A673 (cell line): ENCODE measurements at regions not wholly inside any gene's neighbourhood (a gene's known extent, or its start where the extent isn't known, plus 50 kb on each side); places are given as distances from the start of the nearest gene placed in this dataset.

Experiments used
- BruUV-seq: library from RNA; stranded (reverse); fragments of 400-500 nt; replicated peaks from 2 replicates; lab custom pipeline; 2021; lab: Mats Ljungman, UMichigan
- CTCF ChIA-PET: fragments of 300-600 bp; sonication (Branson Sonifier 250); formaldehyde crosslinking; loops from one replicate; lab custom pipeline; 2022; ENCODE audit warnings: antibody characterized with exemption; lab: Charles Lee
- POLR2A ChIA-PET: fragments of 300-600 bp; sonication (Branson Sonifier 250); formaldehyde crosslinking; loops from one replicate; lab custom pipeline; 2022; ENCODE audit warnings: antibody characterized with exemption; ENCODE audit not compliant: low non-redundant PET; lab: Charles Lee
- DNase-seq: peaks from one replicate; pipeline ENCODE4 v3.0.0-alpha.2; 2015; ENCODE audit warnings: low spot score
- H3K27ac ChIP-seq: fragments of 200-600 bp; sonication (generic); 2 replicates; pipeline ENCODE4 v1.5.1; 2016; ENCODE audit warnings: mixed run types, low read depth, mild to moderate bottlenecking, mixed read lengths, antibody characterized with exemption, low read length; ENCODE audit not compliant: poor library complexity, severe bottlenecking
- H3K27me3 ChIP-seq: fragments of 200-600 bp; sonication (generic); replicated peaks from 2 replicates; pipeline ENCODE4 v1.6.1; 2017; ENCODE audit warnings: mixed run types, low read depth, mild to moderate bottlenecking, mixed read lengths, antibody characterized with exemption, low read length; ENCODE audit not compliant: insufficient read depth, poor library complexity
- H3K36me3 ChIP-seq: fragments of 200-600 bp; sonication (generic); 2 replicates; pipeline ENCODE4 v1.6.1; 2016; ENCODE audit warnings: mixed run types, mild to moderate bottlenecking, mixed read lengths, antibody characterized with exemption, low read length; ENCODE audit not compliant: insufficient read depth, poor library complexity, severe bottlenecking
- H3K4me1 ChIP-seq: fragments of 200-600 bp; sonication (generic); 2 replicates; pipeline ENCODE4 v1.6.1; 2017; ENCODE audit warnings: mixed run types, mild to moderate bottlenecking, mixed read lengths, antibody characterized with exemption, low read length; ENCODE audit not compliant: insufficient read depth, poor library complexity, severe bottlenecking
- H3K4me3 ChIP-seq: fragments of 200-600 bp; sonication (generic); 2 replicates; pipeline ENCODE4 v1.5.1; 2016; ENCODE audit warnings: low read depth, mixed run types, mild to moderate bottlenecking, mixed read lengths, low read length; ENCODE audit not compliant: poor library complexity, severe bottlenecking
- H3K9me3 ChIP-seq: fragments of 200-600 bp; sonication (generic); 2 replicates; pipeline ENCODE4 v1.6.1; 2016; ENCODE audit warnings: mixed run types, low read depth, mild to moderate bottlenecking, mixed read lengths, antibody characterized with exemption, low read length; ENCODE audit not compliant: poor library complexity, severe bottlenecking
- EZH2 ChIP-seq: fragments of 200-600 bp; sonication (generic); IDR thresholded peaks from 2 replicates; pipeline ENCODE4 v1.6.1; 2017; ENCODE audit warnings: borderline replicate concordance, low read depth, mild to moderate bottlenecking, mixed read lengths, antibody characterized with exemption, low read length; ENCODE audit not compliant: poor library complexity, severe bottlenecking
- intact Hi-C: fragments of 100-400 bp; cut with micrococcal nuclease; formaldehyde crosslinking; loops from one replicate; pipeline ENCODE4 v1.10.0; 2022; ENCODE audit not compliant: unreplicated experiment
- TF ChIP-seq, protein P1 (sequence below): fragments of 300-800, 200-600 bp; sonication (generic); conservative IDR thresholded peaks from 2 replicates; pipeline ENCODE4 v1.5.1; 2017; ENCODE audit warnings: low read depth, mild to moderate bottlenecking, antibody characterized with exemption, low read length, moderate library complexity, mixed read lengths

DNA sequence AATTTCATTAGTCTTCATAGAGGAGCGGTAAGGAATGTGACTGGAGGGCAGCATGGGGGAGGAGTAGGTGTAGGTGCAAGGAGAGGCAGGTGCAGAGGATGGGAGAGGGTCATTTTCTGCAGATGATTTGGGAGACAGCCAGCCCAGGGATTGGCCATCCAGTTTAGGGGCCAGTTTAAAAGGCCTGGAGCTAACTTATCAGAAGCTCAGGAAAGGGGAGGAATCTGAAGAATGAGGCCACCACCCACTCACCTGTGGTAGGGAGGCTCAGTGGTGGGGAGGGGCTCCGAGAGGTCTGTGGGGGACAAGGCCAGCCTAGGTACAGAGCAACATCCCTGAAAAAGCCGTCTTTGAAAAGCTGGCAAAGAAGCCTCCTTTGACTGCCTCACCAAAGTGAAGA lies 110.8 kb upstream of the TMEM45B start:
- Histone ChIP-seq H3K27me3 (no peaks in the 10 kb centered on the region), H3K27ac (no peak overlapping the region), H3K36me3 (no peaks in the 10 kb centered on the region), H3K4me1 (no peaks in the 10 kb centered on the region), H3K9me3 (no peaks in the 10 kb centered on the region), H3K4me3 (no peak overlapping the region)
- ChIA-PET POLR2A (no interaction called here), CTCF (no interaction called here)
- no peak for DNase-seq
- no TSS peak for BruUV-seq
- TF ChIP-seq, protein P1, sequence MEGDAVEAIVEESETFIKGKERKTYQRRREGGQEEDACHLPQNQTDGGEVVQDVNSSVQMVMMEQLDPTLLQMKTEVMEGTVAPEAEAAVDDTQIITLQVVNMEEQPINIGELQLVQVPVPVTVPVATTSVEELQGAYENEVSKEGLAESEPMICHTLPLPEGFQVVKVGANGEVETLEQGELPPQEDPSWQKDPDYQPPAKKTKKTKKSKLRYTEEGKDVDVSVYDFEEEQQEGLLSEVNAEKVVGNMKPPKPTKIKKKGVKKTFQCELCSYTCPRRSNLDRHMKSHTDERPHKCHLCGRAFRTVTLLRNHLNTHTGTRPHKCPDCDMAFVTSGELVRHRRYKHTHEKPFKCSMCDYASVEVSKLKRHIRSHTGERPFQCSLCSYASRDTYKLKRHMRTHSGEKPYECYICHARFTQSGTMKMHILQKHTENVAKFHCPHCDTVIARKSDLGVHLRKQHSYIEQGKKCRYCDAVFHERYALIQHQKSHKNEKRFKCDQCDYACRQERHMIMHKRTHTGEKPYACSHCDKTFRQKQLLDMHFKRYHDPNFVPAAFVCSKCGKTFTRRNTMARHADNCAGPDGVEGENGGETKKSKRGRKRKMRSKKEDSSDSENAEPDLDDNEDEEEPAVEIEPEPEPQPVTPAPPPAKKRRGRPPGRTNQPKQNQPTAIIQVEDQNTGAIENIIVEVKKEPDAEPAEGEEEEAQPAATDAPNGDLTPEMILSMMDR, result no peak
- no peak for TF ChIP-seq EZH2
- intact Hi-C loops, result no loop called here

- POLR2A ChIA-PET, result no interaction called here
- Histone ChIP-seq H3K4me1 (no peaks in the 10 kb centered on the region), H3K27ac (no peak overlapping the region), H3K4me3 (no peak overlapping the region), H3K36me3 (no peaks in the 10 kb centered on the region), H3K27me3 (no peaks in the 10 kb centered on the region), H3K9me3 (no peaks in the 10 kb centered on the region)
- BruUV-seq, result no TSS peak
- intact Hi-C loops, result no loop called here
- DNase-seq, result no peak
- no peak for TF ChIP-seq EZH2
- TF ChIP-seq, protein P1, result no peak
- CTCF ChIA-PET, result no interaction called here
Observed at GRCh38 chr11:129705341-129705740, 110.3 kb upstream of the TMEM45B start.

GRCh38 chr11:129705933-129706332 lies 109.7 kb upstream of the TMEM45B start:
- H3K4me1 ChIP-seq, result no peaks in the 10 kb centered on the region
- H3K9me3 ChIP-seq, result no peaks in the 10 kb centered on the region
- no peaks in the 10 kb centered on the region for H3K27me3 ChIP-seq
- H3K4me3 ChIP-seq, result no peak overlapping the region
- TF ChIP-seq, protein P1, result no peak
- no peak for TF ChIP-seq EZH2
- BruUV-seq, result no TSS peak
- no peaks in the 10 kb centered on the region for H3K36me3 ChIP-seq
- no peak overlapping the region for H3K27ac ChIP-seq
- DNase-seq, result no peak
- ChIA-PET POLR2A (no interaction called here), CTCF (no interaction called here)
- intact Hi-C loops, result no loop called here
